Left ventricle myocardium inferior (tissue), 1 donor: ENCODE measurements at regions not wholly inside any gene's neighbourhood (a gene's known extent, or its start where the extent isn't known, plus 50 kb on each side); places are given as distances from the start of the nearest gene placed in this dataset.
A peak's percentile ranks its signal among the peaks of the same experiment; 100 is the strongest.

ENCODE experiments used
- DNase-seq: peaks from one replicate; pipeline ENCODE4 v3.0.0-alpha.2; 2020
- H3K27ac ChIP-seq: fragments of 200-600 bp; replicated peaks from 2 replicates; pipeline ENCODE4 v1.8.0; 2021
- H3K27me3 ChIP-seq: fragments of 200-600 bp; 2 replicates; pipeline ENCODE4 v1.8.0; 2021; ENCODE audit warnings: low read depth
- H3K36me3 ChIP-seq: fragments of 200-600 bp; 2 replicates; pipeline ENCODE4 v1.8.0; 2021
- H3K4me1 ChIP-seq: fragments of 200-600 bp; 2 replicates; pipeline ENCODE4 v1.8.0; 2021
- H3K4me3 ChIP-seq: fragments of 200-600 bp; 2 replicates; pipeline ENCODE4 v1.8.0; 2021; ENCODE audit warnings: mild to moderate bottlenecking, moderate library complexity
- H3K9me3 ChIP-seq: fragments of 200-600 bp; replicated peaks from 2 replicates; pipeline ENCODE4 v1.8.0; 2021
- intact Hi-C: fragments of 100-400 bp; cut with micrococcal nuclease; formaldehyde crosslinking; loops from one replicate; pipeline ENCODE4 v1.11.0; 2022
- TF ChIP-seq, protein P1 (sequence below): fragments of 200-600 bp; IDR thresholded peaks from 2 replicates; pipeline ENCODE4 v1.8.0; 2021; ENCODE audit warnings: antibody characterized with exemption, mild to moderate bottlenecking, borderline replicate concordance
- donor health status: DM: no; HTN: yes; CAD: no; lungs with severe emphysema.

DNA sequence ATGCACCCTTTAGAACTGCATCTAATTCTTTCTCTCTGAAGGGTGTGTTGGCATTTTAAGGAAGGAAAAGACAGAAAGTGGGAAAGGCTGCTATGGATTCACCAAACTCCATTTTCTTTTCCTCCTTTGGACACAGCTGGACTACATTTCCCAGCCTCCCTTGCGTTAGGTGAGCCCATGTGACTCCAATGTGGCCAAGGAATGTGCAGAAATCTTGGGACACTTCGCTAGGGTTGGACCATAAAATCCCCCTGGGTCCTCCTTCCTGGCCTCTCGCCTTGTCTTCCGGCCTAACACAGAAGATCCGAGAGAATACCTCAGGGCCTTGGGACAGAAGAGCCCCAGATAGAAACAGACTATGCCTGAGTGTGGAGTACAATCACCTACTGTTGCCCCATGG is 56.3 kb downstream of the ABCC12 start:
- peak; percentile 26 for DNase-seq
- Histone ChIP-seq H3K4me1 (peaks cover 4% of the 10 kb centered on the region), H3K9me3 (no peaks in the 10 kb centered on the region), H3K27me3 (no peaks in the 10 kb centered on the region), H3K27ac (no peak overlapping the region), H3K36me3 (no peaks in the 10 kb centered on the region), H3K4me3 (no peak overlapping the region)
- TF ChIP-seq, protein P1, sequence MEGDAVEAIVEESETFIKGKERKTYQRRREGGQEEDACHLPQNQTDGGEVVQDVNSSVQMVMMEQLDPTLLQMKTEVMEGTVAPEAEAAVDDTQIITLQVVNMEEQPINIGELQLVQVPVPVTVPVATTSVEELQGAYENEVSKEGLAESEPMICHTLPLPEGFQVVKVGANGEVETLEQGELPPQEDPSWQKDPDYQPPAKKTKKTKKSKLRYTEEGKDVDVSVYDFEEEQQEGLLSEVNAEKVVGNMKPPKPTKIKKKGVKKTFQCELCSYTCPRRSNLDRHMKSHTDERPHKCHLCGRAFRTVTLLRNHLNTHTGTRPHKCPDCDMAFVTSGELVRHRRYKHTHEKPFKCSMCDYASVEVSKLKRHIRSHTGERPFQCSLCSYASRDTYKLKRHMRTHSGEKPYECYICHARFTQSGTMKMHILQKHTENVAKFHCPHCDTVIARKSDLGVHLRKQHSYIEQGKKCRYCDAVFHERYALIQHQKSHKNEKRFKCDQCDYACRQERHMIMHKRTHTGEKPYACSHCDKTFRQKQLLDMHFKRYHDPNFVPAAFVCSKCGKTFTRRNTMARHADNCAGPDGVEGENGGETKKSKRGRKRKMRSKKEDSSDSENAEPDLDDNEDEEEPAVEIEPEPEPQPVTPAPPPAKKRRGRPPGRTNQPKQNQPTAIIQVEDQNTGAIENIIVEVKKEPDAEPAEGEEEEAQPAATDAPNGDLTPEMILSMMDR: no peak
- intact Hi-C loops: no loop called here

DNA sequence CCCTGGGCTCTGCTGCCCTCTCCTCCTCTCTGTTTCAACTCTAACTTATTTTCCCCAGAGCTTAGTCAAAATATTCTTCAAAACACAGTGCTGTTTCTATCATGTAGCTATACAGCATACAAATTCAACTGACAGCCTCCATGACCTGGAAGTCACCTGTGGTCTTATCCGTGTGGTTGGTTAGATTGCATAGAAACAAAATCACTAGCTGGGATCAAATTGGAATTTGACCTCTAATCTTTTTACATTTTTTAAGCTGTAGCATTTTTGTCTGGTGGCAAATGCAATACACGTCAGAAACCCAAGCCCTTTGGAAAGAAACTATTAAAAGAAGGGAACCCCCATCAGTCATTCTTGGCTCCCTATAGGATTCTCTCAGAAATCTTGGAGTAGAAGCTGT is 57.3 kb downstream of the ABCC12 start:
- Histone ChIP-seq H3K4me3 (no peak overlapping the region), H3K27ac (no peak overlapping the region), H3K4me1 (peaks cover 2% of the 10 kb centered on the region), H3K9me3 (no peaks in the 10 kb centered on the region), H3K36me3 (no peaks in the 10 kb centered on the region), H3K27me3 (no peaks in the 10 kb centered on the region)
- no peak for DNase-seq
- intact Hi-C loops: no loop called here
- TF ChIP-seq, protein P1: no peak

DNA sequence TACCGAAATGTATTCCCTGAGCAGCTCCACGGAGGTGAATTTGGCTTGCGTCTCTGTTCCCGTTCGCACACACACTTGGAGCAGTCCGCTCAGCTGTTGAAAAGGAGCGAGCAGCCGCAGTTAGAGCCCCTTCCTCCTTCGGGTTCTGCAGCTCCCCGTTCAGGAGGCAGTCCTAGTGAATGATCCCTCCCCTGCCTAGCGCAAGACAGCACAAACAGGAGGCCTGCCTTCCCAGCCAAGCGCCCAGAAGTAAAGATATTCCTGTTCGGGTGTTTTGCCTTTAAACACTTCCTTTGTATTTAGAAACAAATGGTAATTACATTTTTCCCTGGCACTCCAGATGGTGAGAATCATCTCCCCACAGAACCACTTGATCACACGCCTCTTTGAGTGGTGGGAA is 64.7 kb downstream of the ABCC12 start:
- no peak for DNase-seq
- intact Hi-C loops: no loop called here
- Histone ChIP-seq H3K4me1 (peaks cover 24% of the 10 kb centered on the region), H3K4me3 (no peak overlapping the region), H3K27me3 (no peaks in the 10 kb centered on the region), H3K36me3 (no peaks in the 10 kb centered on the region), H3K27ac (no peak overlapping the region), H3K9me3 (no peaks in the 10 kb centered on the region)
- TF ChIP-seq, protein P1: no peak

DNA sequence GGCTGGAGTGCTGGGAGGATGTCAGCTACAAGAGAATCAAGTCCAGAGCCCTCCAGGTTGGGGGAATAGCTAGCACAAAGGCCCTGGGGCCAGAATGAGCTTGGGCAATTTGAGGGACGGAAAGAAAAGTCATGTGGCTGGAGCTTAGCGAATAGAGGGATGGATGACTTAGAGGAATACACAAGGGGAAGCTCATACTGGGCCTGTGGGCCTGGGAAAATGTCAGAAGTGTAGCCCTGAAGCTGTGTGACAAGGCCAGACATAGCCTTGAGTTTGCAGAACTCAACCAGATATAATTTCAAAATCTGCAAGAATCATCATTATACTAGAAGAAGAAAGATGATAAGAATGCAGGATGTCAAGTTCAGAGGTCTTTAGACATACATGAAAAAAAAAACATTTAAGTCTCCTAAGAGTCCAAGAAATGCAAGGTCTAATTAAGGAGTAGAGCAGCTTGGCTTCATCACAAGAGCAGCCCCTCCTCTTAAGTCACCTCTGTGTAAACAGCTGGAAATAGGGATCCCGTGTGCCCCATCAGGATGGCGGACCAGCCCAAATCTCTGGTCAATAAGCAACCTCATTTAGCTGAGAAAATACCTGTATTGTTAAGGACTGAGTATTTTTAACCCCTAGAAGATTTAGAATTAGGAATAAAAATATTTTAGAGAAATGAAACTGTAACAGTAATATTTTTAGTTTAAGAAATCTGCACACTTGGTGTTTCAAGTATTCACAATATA is 66.6 kb downstream of the ABCC12 start:
- Histone ChIP-seq H3K36me3 (no peaks in the 10 kb centered on the region), H3K4me1 (peaks cover 27% of the 10 kb centered on the region), H3K27ac (peak overlapping the region; percentile 17), H3K4me3 (no peak overlapping the region), H3K27me3 (no peaks in the 10 kb centered on the region), H3K9me3 (no peaks in the 10 kb centered on the region)
- intact Hi-C loops: no loop called here
- no peak for DNase-seq
- TF ChIP-seq, protein P1: no peak

DNA sequence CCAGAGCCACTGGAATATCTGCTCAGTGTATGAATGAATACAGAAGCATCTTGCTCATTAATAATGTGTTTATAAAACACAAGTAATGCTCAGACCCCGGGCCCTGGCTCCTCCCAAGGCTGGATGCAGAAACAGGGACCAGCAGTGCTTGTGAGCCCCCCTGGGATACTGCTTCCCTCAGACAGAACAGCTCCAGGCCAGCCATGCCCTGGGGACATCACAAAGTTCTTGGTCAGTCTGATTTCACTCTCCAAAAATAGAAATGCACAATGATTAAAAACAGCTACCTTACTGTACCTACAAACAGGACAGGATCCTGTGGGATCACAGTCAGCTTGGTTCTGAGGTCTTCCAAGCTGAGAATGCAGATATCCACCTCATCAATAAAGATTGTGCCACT is 68.2 kb downstream of the ABCC12 start:
- no peak overlapping the region for H3K4me3 ChIP-seq
- DNase-seq: peak; percentile 42
- H3K9me3 ChIP-seq: no peaks in the 10 kb centered on the region
- H3K4me1 ChIP-seq: peaks cover 27% of the 10 kb centered on the region
- intact Hi-C loops: no loop called here
- no peaks in the 10 kb centered on the region for H3K27me3 ChIP-seq
- no peaks in the 10 kb centered on the region for H3K36me3 ChIP-seq
- TF ChIP-seq, protein P1: no peak
- H3K27ac ChIP-seq: peak overlapping the region; percentile 51
